Tibial artery (tissue), 4 donors: ENCODE measurements at regions not wholly inside any gene's neighbourhood (a gene's known extent, or its start where the extent isn't known, plus 50 kb on each side); places are given as distances from the start of the nearest gene placed in this dataset.

Experiments
- DNase-seq, 2 donors: peaks; one replicate each; pipeline ENCODE4 v3.0.0-alpha.2; 2019
- H3K27ac ChIP-seq, 2 donors: fragments of 200-600 bp; sonication (generic) in 1 of 2; 1 replicate in 1 of 2; 2 replicates in 1 of 2; pipeline ENCODE4 v1.5.1; 2018 to 2019; ENCODE audit warnings: mild to moderate bottlenecking in 1 of 2
- H3K27me3 ChIP-seq, 2 donors: fragments of 200-600 bp; sonication (generic) in 1 of 2; one replicate each; pipeline versions ENCODE4 v1.5.1 to v1.6.0; 2016 to 2019
- H3K36me3 ChIP-seq, 3 donors: fragments of 200-600 bp; sonication (generic) in 2 of 3; one replicate each; pipeline ENCODE4 v1.5.1; 2016 to 2019; ENCODE audit warnings: mild to moderate bottlenecking in 2 of 3
- H3K4me1 ChIP-seq, 4 donors: fragments of 200-600 bp; sonication (generic) in 2 of 4; 1 replicate in 3 of 4; 2 replicates in 1 of 4; pipeline ENCODE4 v1.5.1; 2016 to 2019
- H3K4me3 ChIP-seq, 2 donors: fragments of 200-600 bp; sonication (generic) in 1 of 2; 1 replicate in 1 of 2; 2 replicates in 1 of 2; pipeline ENCODE4 v1.5.1; 2018 to 2019; ENCODE audit warnings: mild to moderate bottlenecking in 2 of 2
- H3K9me3 ChIP-seq, 3 donors: fragments of 200-600 bp; sonication (generic) in 1 of 3; one replicate each; pipeline ENCODE4 v1.5.1; 2016 to 2019
- intact Hi-C: fragments of 100-400 bp; cut with DNase I; formaldehyde crosslinking; loops from one replicate; pipeline ENCODE4 v1.15.0; 2023; ENCODE audit warnings: low total_unique reads
- TF ChIP-seq, protein P1 (sequence below), 2 experiments: fragments of 200-600 bp in 1 of 2; fragments of 450-650 bp in 1 of 2; IDR thresholded peaks; one replicate each; pipeline ENCODE4 v1.5.1; 2017 to 2019; ENCODE audit warnings: antibody characterized with exemption in 2 of 2, mild to moderate bottlenecking in 1 of 2, moderate library complexity in 1 of 2

DNA sequence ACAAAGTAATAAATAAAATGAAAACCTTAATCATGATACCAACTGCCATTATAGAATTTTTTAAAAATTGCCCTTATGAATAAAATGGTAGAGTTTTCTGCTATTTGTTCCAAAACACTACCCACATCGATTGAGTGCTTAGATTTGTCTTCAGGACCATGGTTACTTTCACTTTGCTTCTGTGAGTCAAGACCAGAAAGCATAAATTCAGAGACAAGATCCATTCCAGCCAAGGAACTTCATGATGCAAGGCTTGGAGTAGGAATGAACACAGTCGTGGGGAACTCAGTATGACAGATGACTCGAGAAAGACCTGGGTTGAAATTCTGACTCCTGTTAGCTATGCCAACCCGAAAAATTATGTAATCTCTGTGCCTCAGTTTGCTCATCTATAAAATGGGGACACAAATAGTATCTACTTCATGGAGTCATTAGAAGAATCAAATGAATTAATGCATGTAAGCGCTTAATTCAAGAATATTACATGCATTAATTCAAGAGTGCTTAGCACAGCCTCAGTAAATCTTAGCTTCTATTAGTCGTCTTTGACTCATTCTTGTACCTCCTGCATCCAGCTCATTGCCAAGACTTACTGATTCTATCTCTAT lies 72.5 kb upstream of the MYLIP start:
- DNase-seq, result no peak
- H3K27me3 ChIP-seq, result no peaks in the 10 kb centered on the region
- no peak overlapping the region for H3K27ac ChIP-seq
- no peaks in the 10 kb centered on the region for H3K36me3 ChIP-seq
- no peaks in the 10 kb centered on the region for H3K9me3 ChIP-seq
- no peaks in the 10 kb centered on the region for H3K4me1 ChIP-seq
- intact Hi-C loops, result no loop called here
- no peak overlapping the region for H3K4me3 ChIP-seq
- TF ChIP-seq, protein P1, sequence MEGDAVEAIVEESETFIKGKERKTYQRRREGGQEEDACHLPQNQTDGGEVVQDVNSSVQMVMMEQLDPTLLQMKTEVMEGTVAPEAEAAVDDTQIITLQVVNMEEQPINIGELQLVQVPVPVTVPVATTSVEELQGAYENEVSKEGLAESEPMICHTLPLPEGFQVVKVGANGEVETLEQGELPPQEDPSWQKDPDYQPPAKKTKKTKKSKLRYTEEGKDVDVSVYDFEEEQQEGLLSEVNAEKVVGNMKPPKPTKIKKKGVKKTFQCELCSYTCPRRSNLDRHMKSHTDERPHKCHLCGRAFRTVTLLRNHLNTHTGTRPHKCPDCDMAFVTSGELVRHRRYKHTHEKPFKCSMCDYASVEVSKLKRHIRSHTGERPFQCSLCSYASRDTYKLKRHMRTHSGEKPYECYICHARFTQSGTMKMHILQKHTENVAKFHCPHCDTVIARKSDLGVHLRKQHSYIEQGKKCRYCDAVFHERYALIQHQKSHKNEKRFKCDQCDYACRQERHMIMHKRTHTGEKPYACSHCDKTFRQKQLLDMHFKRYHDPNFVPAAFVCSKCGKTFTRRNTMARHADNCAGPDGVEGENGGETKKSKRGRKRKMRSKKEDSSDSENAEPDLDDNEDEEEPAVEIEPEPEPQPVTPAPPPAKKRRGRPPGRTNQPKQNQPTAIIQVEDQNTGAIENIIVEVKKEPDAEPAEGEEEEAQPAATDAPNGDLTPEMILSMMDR (IDR thresholded peaks at IDR 0.05), result no peak

DNA sequence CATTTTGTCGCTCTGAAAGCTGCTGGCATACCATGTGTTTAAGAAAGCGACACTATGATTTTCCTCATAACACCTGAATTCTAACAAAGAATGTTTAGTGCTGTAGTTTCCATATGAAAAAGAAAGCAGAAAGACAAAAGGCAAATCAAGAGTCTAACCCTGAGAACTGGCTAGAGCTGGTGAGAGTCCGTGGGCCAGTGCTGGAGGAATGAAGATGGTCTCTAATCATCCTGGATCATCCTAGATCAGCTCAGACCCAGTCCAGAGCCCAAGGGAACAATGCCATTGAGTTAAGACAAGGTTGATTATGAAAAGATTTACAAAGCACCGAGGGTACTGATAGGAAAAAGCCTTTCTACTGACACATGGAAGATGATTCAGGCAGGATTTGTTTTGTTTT lies 73.0 kb upstream of the MYLIP start:
- H3K4me3 ChIP-seq, result no peak overlapping the region
- no peaks in the 10 kb centered on the region for H3K36me3 ChIP-seq
- intact Hi-C loops, result no loop called here
- H3K27ac ChIP-seq, result no peak overlapping the region
- TF ChIP-seq, protein P1 (IDR thresholded peaks at IDR 0.05), result no peak
- no peaks in the 10 kb centered on the region for H3K27me3 ChIP-seq
- H3K4me1 ChIP-seq, result no peaks in the 10 kb centered on the region
- DNase-seq, result no peak
- H3K9me3 ChIP-seq, result no peaks in the 10 kb centered on the region

DNA sequence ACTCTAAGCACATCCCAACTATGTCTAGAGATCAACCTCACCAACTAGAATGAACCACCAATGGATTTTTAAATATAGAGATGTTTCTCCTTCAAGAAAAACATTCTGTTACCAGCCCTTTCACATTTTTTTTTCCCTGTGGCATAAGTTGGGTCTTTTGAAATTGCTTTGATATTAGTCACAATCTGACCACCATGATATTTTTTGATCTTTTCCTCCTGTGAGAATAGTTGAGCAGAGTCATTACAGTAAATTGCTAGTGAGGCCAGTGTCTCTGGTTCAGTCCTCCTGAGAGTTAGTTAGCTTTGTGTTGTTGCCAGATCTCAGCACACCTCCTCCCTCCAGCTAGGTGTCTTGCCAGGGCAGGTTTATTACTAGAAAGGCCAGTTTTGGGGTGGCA lies 79.7 kb upstream of the MYLIP start:
- TF ChIP-seq, protein P1 (IDR thresholded peaks at IDR 0.05), result no peak

DNA sequence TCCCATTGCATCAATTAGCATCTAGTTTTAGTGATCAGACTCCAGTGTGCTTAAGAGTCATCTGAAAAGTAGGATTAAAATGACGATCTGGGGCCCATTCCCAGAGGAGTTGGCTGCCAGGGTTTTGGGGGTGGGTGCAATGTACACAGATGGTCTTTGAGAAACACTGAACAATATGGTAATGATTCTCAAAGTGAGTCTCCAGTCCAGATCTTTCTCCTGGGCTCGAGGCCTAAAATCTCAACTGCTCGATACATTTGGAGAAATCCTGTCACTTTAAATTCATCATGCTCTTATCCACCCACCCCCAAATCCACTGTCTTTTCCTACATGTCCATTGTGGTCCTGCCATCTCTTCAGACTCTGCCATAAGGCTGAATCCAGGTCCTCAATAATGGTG lies 80.7 kb upstream of the MYLIP start:
- DNase-seq, result no peak
- Histone ChIP-seq H3K27ac (no peak overlapping the region), H3K27me3 (no peaks in the 10 kb centered on the region), H3K4me3 (no peak overlapping the region), H3K9me3 (no peaks in the 10 kb centered on the region), H3K36me3 (no peaks in the 10 kb centered on the region), H3K4me1 (no peaks in the 10 kb centered on the region)
- intact Hi-C loops, result no loop called here
- TF ChIP-seq, protein P1 (IDR thresholded peaks at IDR 0.05), result no peak

More for the DNA sequence above, 79.7 kb upstream of the MYLIP start:
- Histone ChIP-seq H3K27me3 (no peaks in the 10 kb centered on the region), H3K4me1 (no peaks in the 10 kb centered on the region), H3K4me3 (no peak overlapping the region), H3K9me3 (no peaks in the 10 kb centered on the region), H3K27ac (no peak overlapping the region), H3K36me3 (no peaks in the 10 kb centered on the region)
- no peak for DNase-seq
- intact Hi-C loops, result no loop called here

DNA sequence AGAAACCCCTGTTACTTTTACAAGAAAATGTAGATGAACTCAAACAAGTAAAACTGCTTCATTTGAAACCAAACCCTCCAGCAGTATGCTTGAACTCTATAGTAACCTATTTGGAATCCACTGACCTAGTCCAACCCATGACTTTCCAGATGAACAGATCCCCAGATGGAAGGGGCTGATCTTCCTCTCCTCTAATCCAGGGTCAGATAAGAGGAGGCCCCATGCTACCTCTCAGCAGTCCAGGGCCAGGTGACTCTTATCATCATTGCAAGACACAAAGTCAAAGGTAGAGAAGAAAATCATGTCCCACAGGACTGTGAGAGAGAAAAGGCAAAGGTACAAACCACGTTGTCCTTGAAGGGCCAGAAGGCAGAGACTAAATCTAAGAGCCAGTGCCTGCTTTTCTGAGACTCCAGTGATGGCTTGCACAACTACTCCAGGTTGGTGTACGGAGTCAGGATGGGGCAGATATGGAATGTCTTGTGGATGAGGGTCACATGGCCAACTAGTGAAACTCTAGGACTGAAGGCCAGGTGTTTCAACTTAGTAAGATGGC lies 81.4 kb upstream of the MYLIP start:
- Histone ChIP-seq H3K27ac (no peak overlapping the region), H3K4me3 (no peak overlapping the region), H3K9me3 (no peaks in the 10 kb centered on the region), H3K4me1 (no peaks in the 10 kb centered on the region), H3K27me3 (no peaks in the 10 kb centered on the region), H3K36me3 (no peaks in the 10 kb centered on the region)
- DNase-seq, result no peak
- TF ChIP-seq, protein P1 (IDR thresholded peaks at IDR 0.05), result no peak
- intact Hi-C loops, result no loop called here
